ENCODE measurements at regions not wholly inside any gene's neighbourhood (a gene's known extent, or its start where the extent isn't known, plus 50 kb on each side); places are given as distances from the start of the nearest gene placed in this dataset.
"Not testable (repeated sequence)": the region's sequence is repeated elsewhere in the genome, so short reads cannot be mapped to it uniquely, and the experiment has no call there.

DNA sequence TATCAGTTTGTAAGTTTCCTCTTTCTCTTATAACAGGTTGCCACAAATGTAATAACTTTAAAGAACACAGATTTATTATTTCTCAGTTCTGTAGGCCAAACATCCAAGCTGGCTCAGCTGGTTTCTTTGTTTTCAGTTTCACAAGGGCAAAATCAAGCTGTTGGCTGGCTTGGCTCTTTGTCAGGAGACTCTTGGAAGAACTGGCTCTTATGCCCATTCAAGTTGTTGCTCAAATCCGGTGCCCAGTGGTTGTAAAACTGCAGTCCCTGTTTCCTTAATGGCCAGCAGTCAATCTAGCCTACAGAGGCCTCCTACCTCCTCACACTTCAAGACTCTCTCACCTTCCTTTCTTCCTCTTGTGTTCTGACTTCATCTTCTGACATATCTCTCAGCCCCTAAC, 1171.0 kb downstream of the MRPL39 start:
- no peak for DNase-seq

DNA sequence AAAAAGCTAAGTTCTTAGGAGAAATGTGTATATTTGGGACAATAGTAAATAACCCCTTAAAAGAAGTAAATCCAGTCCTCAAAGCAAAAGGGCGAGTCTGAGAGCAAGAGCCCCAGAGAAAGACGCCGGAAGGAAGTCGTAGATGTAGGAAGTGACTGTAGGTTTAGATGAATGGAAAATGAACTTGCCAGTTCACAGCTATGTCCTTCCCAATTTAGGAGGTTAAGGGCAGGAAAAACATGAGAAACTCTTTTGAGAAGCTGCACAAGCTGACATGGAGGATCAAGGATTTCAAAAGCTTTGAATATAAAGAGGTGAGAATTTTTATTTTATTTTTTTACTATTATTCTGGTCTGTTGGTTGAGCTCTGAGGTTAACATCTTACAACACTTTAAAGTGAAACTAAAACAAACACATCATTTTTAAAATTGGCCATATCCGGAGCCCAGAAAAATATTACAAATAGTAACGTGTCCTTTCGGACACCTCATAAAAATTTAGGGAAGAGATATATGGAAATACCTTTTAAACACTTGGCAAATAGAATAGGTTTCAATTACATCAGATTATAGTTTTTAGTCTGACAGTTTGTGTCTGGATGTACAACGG, 1178.6 kb downstream of the MRPL39 start:
- peak in 3 of 6 experiments; percentile 16 to 34 (median 21) for DNase-seq

DNA sequence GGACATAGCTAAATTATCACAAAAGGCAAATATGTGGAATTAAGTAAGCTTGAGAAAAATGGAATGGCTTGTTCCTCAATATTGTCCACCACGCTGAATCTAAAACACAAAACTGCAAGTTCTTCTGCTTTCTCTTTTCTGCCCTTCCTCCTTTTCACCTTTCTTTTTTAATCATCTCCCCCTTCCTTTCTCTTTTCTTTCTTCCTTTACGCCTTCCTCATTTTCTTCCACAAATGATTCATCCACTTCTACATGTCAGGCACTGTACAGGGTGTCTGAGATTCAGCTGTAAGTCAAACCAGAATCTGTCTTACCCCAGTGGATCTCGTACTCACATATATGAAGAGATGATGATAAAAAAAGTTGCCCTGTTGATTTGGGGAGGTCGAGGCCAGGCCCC, 1182.5 kb downstream of the MRPL39 start:
- DNase-seq: no peak

DNA sequence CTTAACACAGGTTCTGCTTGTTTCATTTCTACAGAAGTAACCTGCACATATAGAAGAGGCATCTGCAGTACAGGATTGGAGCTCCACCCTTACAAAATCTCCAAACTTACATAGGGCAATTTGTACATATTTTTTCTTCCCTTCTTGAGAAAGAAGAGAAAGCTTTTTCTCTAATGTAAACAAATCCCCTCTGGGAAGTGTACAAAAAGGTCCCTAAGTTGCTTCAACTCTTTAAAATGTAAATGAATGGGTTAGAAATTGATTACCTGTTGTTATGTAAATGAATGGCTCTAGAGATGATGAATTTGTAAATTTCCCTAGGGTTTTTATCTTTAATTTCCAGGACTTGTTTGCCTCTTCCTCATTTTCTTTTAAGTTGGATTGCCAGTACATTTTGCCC, 1183.7 kb downstream of the MRPL39 start:
- no peak for DNase-seq

DNA sequence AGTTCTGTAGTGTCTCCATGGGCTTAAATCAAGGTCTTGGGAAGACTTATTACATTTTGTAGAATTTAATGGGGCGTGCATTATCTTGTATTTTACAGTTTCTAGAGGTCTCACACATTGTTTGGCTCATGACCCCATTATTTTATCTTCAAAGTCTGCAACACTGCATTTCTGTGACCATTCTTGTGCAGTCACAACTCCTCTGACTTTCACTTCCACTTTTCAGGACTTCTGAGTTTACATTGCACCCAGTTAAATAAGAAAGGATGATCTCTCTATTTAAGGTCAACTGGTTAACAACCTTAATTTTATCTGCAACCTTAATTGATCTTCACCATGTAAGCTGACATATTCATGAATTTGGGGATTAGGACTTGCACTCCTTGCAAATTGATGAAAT, 1186.6 kb downstream of the MRPL39 start:
- no peak for DNase-seq

DNA sequence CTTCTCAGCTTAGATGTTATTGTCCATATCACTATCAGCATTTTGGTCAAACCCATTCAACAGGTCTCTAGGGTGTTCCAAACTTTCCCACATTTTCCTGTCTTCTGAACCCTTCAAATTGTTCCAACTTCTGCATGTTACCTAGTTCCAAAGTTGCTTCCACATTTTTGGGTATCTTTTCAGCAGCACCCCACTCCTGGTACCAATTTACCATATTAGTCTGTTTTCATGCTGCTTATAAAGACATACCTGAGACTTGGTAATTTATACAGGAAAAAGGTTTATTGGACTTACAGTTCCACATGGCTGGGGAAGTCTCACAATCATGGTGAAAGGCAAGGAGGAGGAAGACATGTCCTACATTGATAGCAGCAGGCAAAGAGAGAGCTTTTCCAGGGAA, 1187.6 kb downstream of the MRPL39 start:
- not testable (repeated sequence) for DNase-seq

DNA sequence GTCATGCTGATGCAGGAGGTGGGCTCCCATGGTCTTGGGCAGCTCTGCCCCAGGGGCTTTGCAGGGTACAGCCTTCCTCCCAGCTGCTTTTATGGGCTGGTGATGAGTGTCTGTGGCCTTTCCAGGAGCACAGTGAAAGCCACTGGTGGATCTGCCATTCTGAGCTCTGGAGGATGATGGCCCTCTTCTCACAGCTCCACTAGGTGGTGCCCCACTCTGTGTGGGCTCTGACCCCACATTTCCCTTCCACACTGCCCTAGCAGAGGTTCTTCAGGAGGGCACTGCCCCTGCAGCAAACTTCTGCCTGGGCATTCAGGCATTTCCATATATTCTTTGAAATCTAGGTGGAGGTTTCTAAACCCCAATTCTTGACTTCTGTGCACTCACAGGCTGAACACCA, 1188.6 kb downstream of the MRPL39 start:
- no peak for DNase-seq

DNA sequence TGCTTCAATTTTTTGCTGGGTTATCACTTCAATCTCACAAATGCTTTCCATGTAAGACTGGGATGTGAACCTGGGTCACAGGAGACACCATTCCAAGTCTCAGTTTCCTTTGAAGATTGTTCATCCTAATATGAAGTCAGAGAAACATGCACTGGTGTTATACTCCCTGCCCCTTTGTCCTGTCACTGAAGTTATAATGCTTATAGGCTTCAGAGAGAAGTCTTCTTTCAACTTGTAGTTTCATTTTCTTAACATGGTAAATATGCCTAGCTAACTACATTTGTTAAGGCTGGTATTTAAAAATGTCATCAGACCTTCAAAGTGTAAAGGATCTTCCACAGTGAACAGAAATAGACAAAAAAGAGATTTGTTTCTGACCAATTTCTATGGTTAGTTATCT, 1195.9 kb downstream of the MRPL39 start:
- DNase-seq: no peak

DNA sequence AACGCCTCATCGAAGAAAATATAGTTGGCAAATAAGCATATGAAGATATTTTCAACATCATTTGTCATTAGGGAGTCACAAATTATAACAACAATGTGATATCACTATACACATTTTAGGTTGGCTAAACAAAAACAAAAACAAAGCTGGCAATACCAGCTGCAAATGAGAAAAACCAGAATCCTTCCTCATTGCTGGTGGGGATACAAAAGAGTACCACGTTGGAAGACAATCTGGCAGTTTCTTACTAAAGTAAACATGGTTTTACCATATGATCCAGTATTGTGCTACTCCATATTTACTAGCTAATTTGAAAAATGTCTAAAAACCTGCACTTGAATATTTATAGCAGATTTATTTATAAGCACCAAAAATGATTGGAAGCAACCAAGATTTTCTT, 1204.1 kb downstream of the MRPL39 start:
- no peak for DNase-seq

DNA sequence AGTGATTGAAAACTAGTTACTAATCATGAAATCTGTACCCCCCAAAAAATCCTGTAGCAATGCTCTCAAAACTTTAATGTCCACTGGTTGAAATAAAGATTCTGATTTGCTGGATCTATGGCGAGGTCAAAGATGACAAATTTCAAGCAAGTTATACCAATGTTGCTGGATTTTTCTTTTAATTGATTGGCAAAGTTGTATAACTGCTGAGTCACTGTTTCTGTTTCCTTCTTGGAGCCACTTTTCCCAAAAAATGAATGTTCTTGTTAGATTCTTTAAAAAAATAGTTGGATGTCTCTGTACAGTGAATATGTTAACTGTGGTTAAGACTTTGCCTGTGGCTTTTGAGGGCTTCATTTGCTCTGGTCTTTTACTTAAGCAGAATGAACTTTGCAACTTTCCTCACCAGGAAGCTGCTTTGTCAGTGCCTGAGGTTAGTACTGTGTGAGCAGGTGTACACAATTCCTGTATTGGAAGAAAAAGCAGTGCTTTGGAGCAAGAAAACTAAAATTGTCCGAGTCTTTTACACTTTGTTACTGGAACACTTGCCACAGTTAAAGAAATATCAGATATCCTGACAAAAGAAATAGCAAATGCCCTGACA, 1211.9 kb downstream of the MRPL39 start:
- DNase-seq: no peak

DNA sequence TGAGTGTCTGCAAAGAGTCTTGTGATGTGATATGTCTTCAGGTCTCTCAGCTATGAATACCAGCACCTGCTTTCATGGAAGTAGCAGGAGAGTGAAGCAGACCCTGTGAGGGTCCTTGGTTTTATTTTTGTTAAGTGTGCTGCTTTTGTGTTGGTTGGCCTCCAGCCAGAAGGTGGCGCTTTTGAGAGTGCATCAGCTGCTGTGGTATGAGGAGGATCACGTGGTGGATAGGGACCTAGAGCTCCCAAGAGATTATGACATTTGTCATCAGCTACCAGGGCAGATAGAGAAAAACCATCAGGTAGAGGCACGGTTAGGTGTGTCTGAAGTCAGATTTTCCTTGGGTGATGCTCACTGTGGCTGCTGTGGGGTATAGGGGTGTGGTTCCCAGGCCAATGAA, 1232.1 kb downstream of the MRPL39 start:
- DNase-seq: no peak

DNA sequence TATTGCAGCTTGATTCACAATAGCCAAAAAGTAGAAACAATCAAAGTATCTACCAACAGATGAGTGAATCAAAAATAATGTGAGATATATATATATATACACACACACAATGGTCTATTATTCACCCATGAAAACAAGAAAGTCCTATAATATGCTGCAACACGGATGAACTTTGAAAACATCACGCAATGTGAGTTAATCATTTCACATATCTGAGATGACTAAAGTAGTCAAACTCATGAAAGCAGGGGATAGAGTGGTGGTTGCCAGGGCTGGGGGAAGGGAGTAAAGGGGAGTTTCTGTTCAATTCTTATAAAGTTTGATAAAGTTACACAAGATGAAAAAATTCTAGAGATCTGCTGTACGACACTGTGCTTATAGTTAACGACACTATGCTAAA, 1234.8 kb downstream of the MRPL39 start:
- DNase-seq: no peak

DNA sequence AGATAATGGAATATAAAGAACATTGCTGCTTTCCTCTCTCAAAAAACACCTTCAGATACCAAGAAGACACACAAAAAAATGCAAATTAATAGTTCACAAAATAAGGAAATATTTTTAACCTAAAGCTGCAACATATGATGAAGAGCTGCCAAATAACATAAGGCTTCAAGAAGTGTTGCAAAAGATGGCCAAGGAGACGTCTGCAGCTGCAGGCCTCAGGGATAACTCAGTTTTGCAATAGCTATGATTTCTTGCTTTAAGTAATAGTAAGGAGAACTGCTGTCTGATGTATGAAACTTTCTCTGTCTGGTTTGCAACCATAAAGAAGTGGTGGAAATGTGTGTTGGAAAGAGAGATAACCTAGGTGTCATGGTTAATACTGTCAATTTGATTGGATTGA, 1237.5 kb downstream of the MRPL39 start:
- DNase-seq: no peak

DNA sequence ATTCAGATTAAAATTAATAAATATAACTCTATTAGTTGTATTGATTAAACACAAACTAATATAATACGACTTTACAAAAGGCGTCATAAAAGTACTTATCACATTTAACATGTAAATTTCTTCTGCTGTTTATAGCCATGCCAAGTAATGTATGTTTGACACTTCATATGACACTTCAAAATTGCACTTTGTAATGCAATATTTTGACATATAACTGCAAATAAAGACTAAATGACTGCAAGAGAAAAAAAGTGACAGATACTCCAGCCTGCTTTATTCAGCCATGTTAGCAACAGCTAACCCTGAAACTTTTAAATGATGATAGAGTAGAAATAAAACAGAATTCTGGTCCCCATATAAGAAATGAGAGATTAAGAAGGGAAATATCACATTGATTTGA, 1238.0 kb downstream of the MRPL39 start:
- no peak for DNase-seq

DNA sequence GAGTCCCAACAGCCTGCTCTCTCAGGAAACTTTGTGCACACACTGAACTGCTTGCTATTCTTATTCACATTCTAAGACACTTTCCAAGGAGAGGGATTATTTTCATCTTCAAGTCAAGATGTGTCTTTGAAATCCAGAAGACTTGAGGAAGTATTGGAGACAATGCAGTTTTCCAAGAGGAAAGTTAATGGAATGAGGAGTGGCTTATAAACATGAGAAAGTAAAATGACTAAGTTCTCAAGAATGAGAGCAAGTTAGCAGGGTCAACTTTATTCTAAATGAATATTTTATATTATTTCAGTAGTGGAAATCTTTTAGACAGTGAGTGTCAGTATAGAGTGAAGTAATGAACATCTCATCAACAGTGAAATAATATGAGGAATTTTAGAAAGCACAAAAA, 1239.3 kb downstream of the MRPL39 start:
- no peak for DNase-seq

DNA sequence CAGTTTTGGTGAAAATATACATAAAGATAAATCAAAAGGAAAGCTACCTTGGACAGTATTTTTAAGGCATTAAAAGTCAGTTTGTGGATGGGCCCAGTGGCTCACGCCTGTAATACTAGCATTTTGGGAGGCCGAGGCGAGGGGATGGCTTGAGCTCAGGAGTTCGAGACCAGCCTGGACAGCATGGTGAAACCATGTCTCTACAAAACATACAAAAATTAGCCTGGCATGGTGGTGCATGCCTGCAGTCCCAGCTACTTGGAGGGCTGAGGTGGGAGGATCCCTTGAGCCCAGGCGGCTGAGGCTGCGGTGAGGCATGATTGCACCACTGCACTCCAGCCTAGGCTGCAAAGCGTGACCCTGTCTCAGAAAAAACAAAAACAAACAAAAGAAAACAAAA, 1253.8 kb downstream of the MRPL39 start:
- DNase-seq: no peak

DNA sequence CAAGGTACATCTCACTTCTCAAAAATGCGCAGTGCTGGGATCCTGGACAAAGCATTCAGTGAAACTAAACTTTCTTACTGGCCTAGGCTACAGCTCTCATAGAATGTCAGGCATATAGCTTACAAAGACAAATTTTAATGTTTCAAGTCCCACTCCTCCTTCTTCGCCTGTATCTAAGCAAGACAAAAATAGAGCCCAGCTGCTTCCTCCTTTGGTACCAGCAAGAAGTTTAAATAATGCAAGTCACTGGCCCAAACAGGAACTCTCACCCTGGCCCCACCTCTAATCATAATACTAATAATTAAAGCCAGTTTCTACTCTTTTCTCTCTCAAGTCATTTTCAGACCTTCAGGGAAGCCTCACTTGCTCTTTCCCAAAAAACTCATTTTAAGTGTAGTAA, 1267.9 kb downstream of the MRPL39 start:
- DNase-seq: no peak

DNA sequence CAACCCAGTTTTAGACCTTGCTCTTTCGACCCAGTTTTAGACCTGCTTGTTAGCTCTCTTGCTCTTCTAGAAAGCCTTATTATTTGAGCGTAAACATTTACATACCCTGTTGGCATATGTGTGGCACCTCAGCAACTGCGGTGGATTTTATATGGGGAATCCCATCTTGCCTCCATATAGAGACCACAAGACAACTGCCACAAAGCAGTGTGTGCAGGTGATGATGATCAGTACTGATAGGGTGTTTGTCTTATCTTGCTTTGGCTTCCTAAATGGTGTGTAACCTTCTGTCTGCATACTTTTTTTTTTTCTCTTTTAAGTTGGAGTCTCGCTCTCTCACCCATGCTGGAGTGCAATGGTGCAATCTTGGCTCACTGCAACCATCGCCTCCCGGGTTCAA, 1270.8 kb downstream of the MRPL39 start:
- no peak for DNase-seq

DNA sequence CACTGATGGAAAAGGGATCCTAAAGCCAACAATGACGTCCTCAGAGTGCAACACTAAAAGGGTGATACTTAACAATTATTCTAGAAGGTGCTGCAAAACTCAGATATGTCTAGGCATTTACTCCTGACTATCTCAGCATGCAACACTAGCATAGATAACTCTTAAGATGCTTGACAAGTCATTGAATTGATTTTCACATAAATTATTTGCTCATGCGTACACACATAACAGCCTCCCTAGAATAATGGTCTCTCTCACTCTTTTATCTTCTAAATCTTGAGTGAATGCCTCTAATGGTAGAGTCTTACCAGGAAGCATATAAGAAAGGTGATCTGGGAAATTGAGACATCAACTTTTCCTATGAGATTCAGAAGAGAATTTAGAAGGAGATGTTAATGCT, 1283.7 kb downstream of the MRPL39 start:
- DNase-seq: no peak

DNA sequence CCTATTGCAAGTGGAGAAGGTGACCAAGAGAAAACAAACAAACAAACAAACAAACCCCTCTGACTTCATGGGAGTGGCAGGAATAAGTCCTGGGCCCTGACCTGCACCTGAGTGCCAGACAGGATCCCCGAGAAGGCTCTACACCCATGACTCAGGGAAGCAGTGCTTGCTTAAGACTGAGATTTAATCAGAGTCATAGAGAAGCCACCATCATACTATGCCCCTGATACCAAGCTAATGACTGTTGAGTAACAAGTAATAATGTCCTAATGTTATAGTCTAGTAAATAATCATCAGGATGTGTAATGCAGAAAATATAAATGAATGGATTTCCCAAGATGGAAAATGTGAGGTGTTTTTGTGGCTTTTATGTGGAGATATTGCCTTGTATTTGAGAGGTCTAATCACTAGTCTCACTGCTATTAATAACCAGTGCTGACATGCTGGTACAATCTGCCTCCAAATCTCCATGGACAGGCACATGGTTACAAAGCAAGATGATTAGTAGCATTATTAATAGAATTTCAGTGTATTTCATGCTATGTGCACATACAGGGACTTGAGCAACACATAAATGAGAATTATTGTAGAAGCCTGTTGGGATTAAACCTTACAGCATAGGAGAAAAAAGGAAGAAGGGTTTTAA, 1290.9 kb downstream of the MRPL39 start:
- no peak for DNase-seq

DNA sequence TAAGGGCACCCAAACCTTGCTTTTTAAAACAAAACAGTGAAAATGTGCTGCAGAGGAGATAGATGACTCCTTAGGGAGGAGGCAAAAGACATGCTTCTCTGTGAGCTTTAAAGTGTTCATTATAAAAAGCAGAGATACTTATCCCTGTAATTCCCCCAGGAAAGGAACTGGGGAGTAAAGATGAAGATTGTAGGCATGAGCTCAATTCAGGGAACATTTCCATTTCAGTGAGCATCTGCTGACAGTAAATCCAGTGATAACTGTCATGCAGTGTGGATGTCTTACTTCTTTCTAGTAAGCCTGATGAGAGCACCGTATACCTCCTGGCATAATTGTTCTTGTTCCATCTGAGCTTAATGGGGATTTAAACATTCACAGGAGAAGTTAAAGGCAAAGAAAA, 1296.5 kb downstream of the MRPL39 start:
- DNase-seq: no peak

DNA sequence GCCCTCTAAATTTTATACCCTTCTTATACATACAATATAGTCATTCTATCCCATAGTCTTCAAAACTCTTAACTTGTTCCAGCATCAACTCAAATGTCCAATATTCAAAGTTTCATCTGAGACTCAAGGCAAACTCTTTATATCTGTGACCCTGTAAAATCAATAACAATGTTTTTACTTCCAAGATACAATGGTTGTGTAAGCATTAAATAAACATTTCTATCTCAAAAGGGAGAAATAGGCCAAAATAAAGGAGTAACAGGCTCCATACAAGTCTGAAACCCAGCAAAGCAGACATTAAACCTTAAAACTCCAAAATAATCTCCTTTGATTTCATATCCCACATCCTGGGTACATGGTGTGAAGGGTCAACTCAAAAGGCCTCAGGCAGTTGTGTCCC, 1299.1 kb downstream of the MRPL39 start:
- DNase-seq: no peak

DNA sequence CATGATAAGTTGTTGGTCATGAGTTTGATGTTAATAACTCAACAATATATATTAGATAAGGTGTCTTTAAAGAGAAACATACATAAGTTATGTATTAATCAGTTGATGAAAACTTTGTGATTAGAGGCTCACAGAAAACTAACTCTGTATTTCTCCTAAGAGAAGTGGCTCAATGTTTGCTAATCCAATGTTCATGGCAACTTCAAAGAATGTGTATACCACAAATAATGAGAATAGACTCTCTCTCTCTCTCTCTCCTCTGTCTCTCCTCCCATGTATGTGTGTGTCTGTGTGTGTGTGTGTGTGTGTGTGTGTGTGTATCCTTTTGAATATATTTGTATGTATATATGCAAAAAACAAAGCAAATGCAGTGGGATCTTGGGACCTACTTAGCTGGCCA, 1304.9 kb downstream of the MRPL39 start:
- DNase-seq: no peak

DNA sequence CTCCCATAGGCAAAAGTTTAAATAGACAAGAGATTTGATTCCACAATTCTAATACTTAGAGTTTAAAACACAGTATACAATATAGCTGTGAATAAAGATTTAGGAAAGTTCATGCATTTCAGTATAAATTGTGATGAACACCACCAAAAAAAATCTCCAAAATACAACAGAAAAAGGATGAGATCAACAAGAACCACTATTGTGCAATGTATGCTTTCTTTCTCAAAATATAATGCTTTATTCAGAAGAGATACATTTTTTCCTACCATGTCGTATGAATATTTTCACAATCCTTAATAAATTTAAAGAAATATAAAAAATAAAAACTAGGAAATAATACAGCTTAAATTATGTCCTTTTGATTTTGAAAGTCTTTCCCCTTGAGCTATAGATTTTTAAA, 1309.2 kb downstream of the MRPL39 start:
- DNase-seq: no peak

DNA sequence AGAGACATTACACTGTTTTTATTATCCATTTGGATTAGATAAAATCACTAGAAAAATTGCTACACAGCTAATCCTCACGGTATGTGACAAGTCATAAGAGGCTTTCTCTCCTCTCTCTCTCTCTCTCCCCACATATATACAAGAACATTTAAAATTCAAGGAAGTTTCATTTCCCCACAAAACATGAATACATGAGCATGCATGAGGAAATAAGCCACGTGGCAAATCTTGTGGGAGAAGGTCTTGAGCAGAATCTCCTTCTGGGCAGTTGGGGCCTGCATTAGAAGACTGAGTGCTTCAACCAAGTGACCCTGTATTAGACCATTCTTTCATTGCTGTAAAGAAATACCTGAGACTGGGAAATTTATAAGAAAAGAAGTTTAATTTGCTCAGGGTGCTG, 1313.1 kb downstream of the MRPL39 start:
- DNase-seq: no peak
